ENCODE measurements at regions not wholly inside any gene's neighbourhood (a gene's known extent, or its start where the extent isn't known, plus 50 kb on each side); places are given as distances from the start of the nearest gene placed in this dataset.

GRCh38 chr4:120466429-120466828, 399.8 kb upstream of the MAD2L1 start:
- DNase-seq: no peak
- WGBS, 2 donors: 24 to 33% methylated on average over 3 of the region's 3 CpGs
- no peaks in the 10 kb centered on the region for H3K36me3 ChIP-seq (ENCODE audit: control insufficient read depth in 1 of 2, insufficient read depth in 2 of 2, low read length in 1 of 2)
- H3K4me3 ChIP-seq (ENCODE audit: low read length in 2 of 2): no peak overlapping the region
- no peaks in the 10 kb centered on the region for H3K9me3 ChIP-seq (ENCODE audit: control insufficient read depth, low read length)
- H3K27ac ChIP-seq (ENCODE audit: low read depth in 1 of 2, low read length in 2 of 2): no peak overlapping the region
- no peaks in the 10 kb centered on the region for H3K4me1 ChIP-seq (ENCODE audit: control insufficient read depth in 1 of 2, insufficient read depth in 2 of 2, low read length in 2 of 2)
- no peak for ATAC-seq (ENCODE audit: low FRiP score)
- H3K27me3 ChIP-seq (ENCODE audit: control insufficient read depth in 1 of 2, insufficient read depth in 2 of 2, low read length in 1 of 2): no peaks in the 10 kb centered on the region
- intact Hi-C loops (cut with DNase I): no loop called here

DNA sequence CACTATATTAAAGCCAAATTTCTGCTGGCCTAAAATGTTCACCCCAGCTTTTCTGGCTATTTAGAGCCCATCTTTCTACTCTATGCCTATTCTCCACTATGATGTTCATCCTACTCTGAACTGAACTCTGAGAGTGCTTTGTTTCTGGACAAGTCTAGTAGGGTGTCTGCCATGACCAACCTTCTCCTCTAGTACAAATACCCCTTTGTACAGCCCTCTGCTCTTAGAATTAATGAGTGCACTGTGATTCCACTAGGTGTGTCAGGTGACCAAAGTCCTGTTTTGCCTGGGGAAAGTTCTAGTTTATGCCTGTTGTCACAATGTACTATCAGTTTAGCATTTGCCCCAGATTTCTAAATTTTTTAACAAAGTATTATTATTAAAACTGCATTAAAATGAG, 388.1 kb upstream of the MAD2L1 start:
- H3K36me3 ChIP-seq (ENCODE audit: control insufficient read depth in 1 of 2, insufficient read depth in 2 of 2, low read length in 1 of 2): no peaks in the 10 kb centered on the region
- H3K9me3 ChIP-seq (ENCODE audit: control insufficient read depth, low read length): no peaks in the 10 kb centered on the region
- no peaks in the 10 kb centered on the region for H3K4me1 ChIP-seq (ENCODE audit: control insufficient read depth in 1 of 2, insufficient read depth in 2 of 2, low read length in 2 of 2)
- ATAC-seq (ENCODE audit: low FRiP score): no peak
- intact Hi-C loops (cut with DNase I): no loop called here
- no peak overlapping the region for H3K27ac ChIP-seq (ENCODE audit: low read depth in 1 of 2, low read length in 2 of 2)
- no peak overlapping the region for H3K4me3 ChIP-seq (ENCODE audit: low read length in 2 of 2)
- H3K27me3 ChIP-seq (ENCODE audit: control insufficient read depth in 1 of 2, insufficient read depth in 2 of 2, low read length in 1 of 2): no peaks in the 10 kb centered on the region
- no peak for DNase-seq

DNA sequence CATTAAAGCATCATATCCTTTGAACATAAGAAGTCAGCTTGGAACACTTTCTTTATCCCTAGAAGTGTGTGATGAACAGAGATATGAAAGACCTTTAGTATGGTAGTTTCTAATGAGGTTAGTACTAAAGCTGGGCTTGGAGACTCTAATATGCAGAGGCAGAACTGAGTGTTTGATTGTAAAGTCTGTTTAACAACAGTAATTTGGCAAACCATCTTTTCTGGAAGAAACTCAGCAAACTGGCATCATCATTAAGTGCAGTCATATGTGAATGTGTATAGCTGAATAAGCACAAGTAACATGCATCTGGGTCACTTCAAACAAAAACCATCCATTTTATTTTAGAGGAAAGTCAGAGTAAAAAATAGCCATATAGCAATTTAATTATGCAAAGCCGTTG, 385.9 kb upstream of the MAD2L1 start:
- intact Hi-C loops (cut with DNase I): no loop called here
- WGBS, 2 donors: 81 to 85% methylated on average over 1 of the region's 1 CpG

DNA sequence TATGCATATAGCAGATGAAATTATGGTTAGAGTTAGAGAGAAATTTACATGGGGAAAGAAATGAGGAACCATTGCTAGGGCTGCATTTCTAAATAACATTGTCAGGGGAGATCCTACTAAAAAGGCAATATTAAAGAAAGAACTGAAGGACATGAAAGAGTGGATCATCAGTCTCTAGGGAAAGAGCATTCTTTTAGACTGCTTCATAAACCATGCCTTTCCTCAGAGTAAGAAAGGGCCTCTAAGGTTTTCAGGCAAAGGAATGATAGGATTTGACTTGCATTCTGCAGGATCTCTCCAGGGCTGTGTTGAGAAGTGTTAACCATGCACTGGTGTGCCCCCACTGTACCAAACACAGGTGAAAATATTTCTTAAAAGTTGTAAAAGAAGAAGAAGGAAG, 385.4 kb upstream of the MAD2L1 start:
- H3K27me3 ChIP-seq (ENCODE audit: control insufficient read depth in 1 of 2, insufficient read depth in 2 of 2, low read length in 1 of 2): no peaks in the 10 kb centered on the region
- no peak for ATAC-seq (ENCODE audit: low FRiP score)
- H3K27ac ChIP-seq (ENCODE audit: low read depth in 1 of 2, low read length in 2 of 2): no peak overlapping the region
- no peak for DNase-seq
- intact Hi-C loops (cut with DNase I): no loop called here
- H3K36me3 ChIP-seq (ENCODE audit: control insufficient read depth in 1 of 2, insufficient read depth in 2 of 2, low read length in 1 of 2): no peaks in the 10 kb centered on the region
- no peaks in the 10 kb centered on the region for H3K4me1 ChIP-seq (ENCODE audit: control insufficient read depth in 1 of 2, insufficient read depth in 2 of 2, low read length in 2 of 2)
- no peak overlapping the region for H3K4me3 ChIP-seq (ENCODE audit: low read length in 2 of 2)
- no peaks in the 10 kb centered on the region for H3K9me3 ChIP-seq (ENCODE audit: control insufficient read depth, low read length)

More for the DNA sequence above, 385.9 kb upstream of the MAD2L1 start:
- ATAC-seq (ENCODE audit: low FRiP score) (no peak), DNase-seq (no peak)
- Histone ChIP-seq H3K4me3 (ENCODE audit: low read length in 2 of 2) (no peak overlapping the region), H3K27ac (ENCODE audit: low read depth in 1 of 2, low read length in 2 of 2) (no peak overlapping the region), H3K9me3 (ENCODE audit: control insufficient read depth, low read length) (no peaks in the 10 kb centered on the region), H3K36me3 (ENCODE audit: control insufficient read depth in 1 of 2, insufficient read depth in 2 of 2, low read length in 1 of 2) (no peaks in the 10 kb centered on the region), H3K27me3 (ENCODE audit: control insufficient read depth in 1 of 2, insufficient read depth in 2 of 2, low read length in 1 of 2) (no peaks in the 10 kb centered on the region), H3K4me1 (ENCODE audit: control insufficient read depth in 1 of 2, insufficient read depth in 2 of 2, low read length in 2 of 2) (no peaks in the 10 kb centered on the region)

DNA sequence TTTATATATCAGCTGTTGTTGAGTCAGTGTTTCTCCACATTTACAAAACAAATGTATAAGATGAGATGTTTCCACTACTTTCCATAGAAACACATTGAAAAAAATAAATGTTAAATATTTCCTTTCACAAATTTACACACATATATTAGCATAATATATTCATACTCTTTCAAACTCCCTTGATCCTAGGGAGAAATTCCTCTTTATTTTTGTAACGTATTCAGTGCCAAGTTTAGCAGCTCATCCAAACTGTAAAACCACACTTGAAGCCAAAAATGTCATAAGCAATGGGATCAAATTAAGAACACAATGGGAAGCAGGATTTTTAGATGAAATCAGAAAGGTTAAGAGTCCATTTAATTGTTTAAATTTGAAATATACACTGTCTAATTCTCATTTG, 381.1 kb upstream of the MAD2L1 start:
- peaks cover 0 to 4% of the 10 kb centered on the region in 2 donors for H3K4me1 ChIP-seq (ENCODE audit: control insufficient read depth in 1 of 2, insufficient read depth in 2 of 2, low read length in 2 of 2)
- ATAC-seq (ENCODE audit: low FRiP score): no peak
- H3K4me3 ChIP-seq (ENCODE audit: low read length in 2 of 2): no peak overlapping the region
- intact Hi-C loops (cut with DNase I): no loop called here
- DNase-seq: no peak
- H3K27ac ChIP-seq (ENCODE audit: low read depth in 1 of 2, low read length in 2 of 2): no peak overlapping the region
- 15% methylated on average over 1 of the region's 1 CpG for WGBS, 2 donors
- no peaks in the 10 kb centered on the region for H3K27me3 ChIP-seq (ENCODE audit: control insufficient read depth in 1 of 2, insufficient read depth in 2 of 2, low read length in 1 of 2)
- H3K36me3 ChIP-seq (ENCODE audit: control insufficient read depth in 1 of 2, insufficient read depth in 2 of 2, low read length in 1 of 2): no peaks in the 10 kb centered on the region
- no peaks in the 10 kb centered on the region for H3K9me3 ChIP-seq (ENCODE audit: control insufficient read depth, low read length)

DNA sequence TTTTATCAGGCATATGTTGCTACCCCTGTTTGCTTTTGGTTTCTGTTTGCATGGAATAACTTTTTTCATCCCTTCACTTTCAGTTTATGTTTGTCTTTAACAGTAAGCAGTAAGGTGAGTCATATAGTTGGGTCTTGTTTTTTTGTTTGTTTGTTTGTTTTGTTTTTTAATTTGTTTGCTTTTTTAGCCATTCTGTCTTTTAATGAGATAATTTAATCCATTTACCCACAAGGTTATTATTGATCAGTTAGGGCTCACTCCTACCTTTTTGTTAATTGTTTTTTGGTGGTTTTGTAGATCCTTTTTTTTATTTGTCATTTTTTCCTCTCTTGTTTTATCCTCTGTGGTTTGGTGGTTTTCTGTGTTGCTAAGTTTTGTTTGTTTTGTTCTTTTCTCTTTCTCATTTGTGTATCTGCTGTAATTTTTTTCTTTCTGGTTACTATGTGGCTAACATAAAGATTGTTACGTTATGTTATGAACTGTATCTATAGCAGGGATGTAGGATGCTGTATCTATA, 379.5 kb upstream of the MAD2L1 start:
- no peaks in the 10 kb centered on the region for H3K27me3 ChIP-seq (ENCODE audit: control insufficient read depth in 1 of 2, insufficient read depth in 2 of 2, low read length in 1 of 2)
- H3K4me1 ChIP-seq (ENCODE audit: control insufficient read depth in 1 of 2, insufficient read depth in 2 of 2, low read length in 2 of 2): peaks cover 0 to 4% of the 10 kb centered on the region in 2 donors
- no peak for ATAC-seq (ENCODE audit: low FRiP score)
- 94 to 96% methylated on average over 1 of the region's 1 CpG for WGBS, 2 donors
- no peaks in the 10 kb centered on the region for H3K9me3 ChIP-seq (ENCODE audit: control insufficient read depth, low read length)
- no peaks in the 10 kb centered on the region for H3K36me3 ChIP-seq (ENCODE audit: control insufficient read depth in 1 of 2, insufficient read depth in 2 of 2, low read length in 1 of 2)
- DNase-seq: no peak
- H3K4me3 ChIP-seq (ENCODE audit: low read length in 2 of 2): no peak overlapping the region
- intact Hi-C loops (cut with DNase I): no loop called here
- no peak overlapping the region for H3K27ac ChIP-seq (ENCODE audit: low read depth in 1 of 2, low read length in 2 of 2)

GRCh38 chr4:120445186-120445585, 378.5 kb upstream of the MAD2L1 start:
- Histone ChIP-seq H3K27me3 (ENCODE audit: control insufficient read depth in 1 of 2, insufficient read depth in 2 of 2, low read length in 1 of 2) (no peaks in the 10 kb centered on the region), H3K27ac (ENCODE audit: low read depth in 1 of 2, low read length in 2 of 2) (no peak overlapping the region), H3K9me3 (ENCODE audit: control insufficient read depth, low read length) (no peaks in the 10 kb centered on the region), H3K36me3 (ENCODE audit: control insufficient read depth in 1 of 2, insufficient read depth in 2 of 2, low read length in 1 of 2) (no peaks in the 10 kb centered on the region), H3K4me1 (ENCODE audit: control insufficient read depth in 1 of 2, insufficient read depth in 2 of 2, low read length in 2 of 2) (peaks cover 0 to 4% of the 10 kb centered on the region in 2 donors), H3K4me3 (ENCODE audit: low read length in 2 of 2) (no peak overlapping the region)
- WGBS, 2 donors: 85 to 91% methylated on average over 1 of the region's 1 CpG
- intact Hi-C loops (cut with DNase I): no loop called here
- ATAC-seq (ENCODE audit: low FRiP score): no peak
- no peak for DNase-seq

- Histone ChIP-seq H3K27ac (ENCODE audit: low read depth in 1 of 2, low read length in 2 of 2) (no peak overlapping the region), H3K4me1 (ENCODE audit: control insufficient read depth in 1 of 2, insufficient read depth in 2 of 2, low read length in 2 of 2) (peaks cover 0 to 4% of the 10 kb centered on the region in 2 donors), H3K9me3 (ENCODE audit: control insufficient read depth, low read length) (no peaks in the 10 kb centered on the region), H3K36me3 (ENCODE audit: control insufficient read depth in 1 of 2, insufficient read depth in 2 of 2, low read length in 1 of 2) (no peaks in the 10 kb centered on the region), H3K27me3 (ENCODE audit: control insufficient read depth in 1 of 2, insufficient read depth in 2 of 2, low read length in 1 of 2) (peaks cover 0 to 2% of the 10 kb centered on the region in 2 donors), H3K4me3 (ENCODE audit: low read length in 2 of 2) (no peak overlapping the region)
- no peak for ATAC-seq (ENCODE audit: low FRiP score)
- no peak for DNase-seq
- 23 to 37% methylated on average over 1 of the region's 1 CpG for WGBS, 2 donors
- intact Hi-C loops (cut with DNase I): no loop called here
Observed at GRCh38 chr4:120443116-120443515, 376.5 kb upstream of the MAD2L1 start.

DNA sequence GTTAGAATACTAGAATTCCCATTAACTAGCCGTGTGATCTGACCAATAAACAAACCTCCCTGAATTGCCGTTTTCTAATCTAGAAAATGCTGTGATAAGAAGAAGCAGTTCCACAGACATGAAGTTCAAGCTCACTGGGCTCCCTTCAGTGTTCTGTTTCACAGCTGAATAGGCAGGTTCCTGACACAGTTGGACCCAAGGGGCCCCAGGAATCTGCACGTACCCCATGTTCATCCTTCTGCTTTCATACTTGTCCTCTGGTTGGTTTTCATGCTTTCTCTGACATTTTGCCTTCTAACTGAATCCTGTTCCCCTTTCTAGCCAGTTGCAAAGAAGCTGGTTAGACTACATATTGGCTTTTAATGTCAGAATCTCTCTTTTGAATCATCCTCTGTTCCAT, 374.1 kb upstream of the MAD2L1 start:
- WGBS, 2 donors: 34 to 49% methylated on average over 3 of the region's 3 CpGs
- ATAC-seq (ENCODE audit: low FRiP score): no peak

More for the DNA sequence above, 374.1 kb upstream of the MAD2L1 start:
- Histone ChIP-seq H3K27me3 (ENCODE audit: control insufficient read depth in 1 of 2, insufficient read depth in 2 of 2, low read length in 1 of 2) (peaks cover 0 to 2% of the 10 kb centered on the region in 2 donors), H3K4me3 (ENCODE audit: low read length in 2 of 2) (no peak overlapping the region), H3K9me3 (ENCODE audit: control insufficient read depth, low read length) (no peaks in the 10 kb centered on the region), H3K27ac (ENCODE audit: low read depth in 1 of 2, low read length in 2 of 2) (no peak overlapping the region), H3K4me1 (ENCODE audit: control insufficient read depth in 1 of 2, insufficient read depth in 2 of 2, low read length in 2 of 2) (peaks cover 0 to 4% of the 10 kb centered on the region in 2 donors), H3K36me3 (ENCODE audit: control insufficient read depth in 1 of 2, insufficient read depth in 2 of 2, low read length in 1 of 2) (no peaks in the 10 kb centered on the region)
- intact Hi-C loops (cut with DNase I): no loop called here
- DNase-seq: no peak
